Activated T-helper 9 cell treated with anti-CD3 and anti-CD28 coated beads, Interleukin-2, amount 50 U/mL, for 16 hours (primary cell): ENCODE measurements at regions not wholly inside any gene's neighbourhood (a gene's known extent, or its start where the extent isn't known, plus 50 kb on each side); places are given as distances from the start of the nearest gene placed in this dataset.
"Not testable (repeated sequence)": the region's sequence is repeated elsewhere in the genome, so short reads cannot be mapped to it uniquely, and the experiment has no call there.

ENCODE experiments used
- DNase-seq: peaks from one replicate; pipeline ENCODE4 v3.0.0-alpha.2; 2020; ENCODE audit warnings: low read depth

DNA sequence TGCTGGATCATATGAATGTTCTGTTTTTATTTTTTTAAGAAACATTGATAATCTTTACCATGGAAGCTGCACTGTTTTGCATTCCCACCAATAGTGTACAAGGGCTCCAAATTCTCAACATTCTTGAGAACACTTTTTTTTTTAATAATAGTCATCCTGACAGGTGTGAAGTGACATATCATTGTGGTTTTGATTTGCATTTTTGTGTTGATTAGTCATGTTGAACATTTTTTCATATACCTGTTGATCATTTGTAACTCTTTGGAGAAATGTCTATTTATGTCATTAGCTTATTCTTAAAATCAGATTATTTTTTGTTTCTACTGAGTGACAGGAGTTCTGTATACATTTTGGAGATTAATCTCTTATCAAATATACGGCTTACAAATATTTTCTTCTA lies 408.5 kb downstream of the GLUD2 start:
- no peak for DNase-seq

GRCh38 chrX:121456315-121456714 lies 408.9 kb downstream of the GLUD2 start:
- DNase-seq: no peak

DNA sequence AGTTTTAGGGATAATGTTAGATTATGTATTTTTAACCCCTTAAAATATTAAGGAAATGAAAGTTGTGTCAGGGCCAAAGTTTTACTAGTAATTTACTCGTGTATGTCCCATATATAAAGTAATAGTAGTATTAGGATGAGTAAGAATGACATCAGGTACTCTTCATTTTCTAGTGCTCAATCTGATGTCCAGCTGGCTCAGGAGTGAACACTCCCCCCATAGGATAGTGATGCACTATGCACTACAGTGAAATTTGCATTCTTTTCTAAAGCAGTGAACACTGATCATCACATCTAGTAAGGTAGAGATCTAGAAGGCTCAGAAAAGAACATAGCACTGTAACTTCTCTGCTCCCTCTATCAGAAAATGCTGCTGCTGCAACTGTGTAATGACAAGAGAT lies 409.7 kb downstream of the GLUD2 start:
- no peak for DNase-seq

DNA sequence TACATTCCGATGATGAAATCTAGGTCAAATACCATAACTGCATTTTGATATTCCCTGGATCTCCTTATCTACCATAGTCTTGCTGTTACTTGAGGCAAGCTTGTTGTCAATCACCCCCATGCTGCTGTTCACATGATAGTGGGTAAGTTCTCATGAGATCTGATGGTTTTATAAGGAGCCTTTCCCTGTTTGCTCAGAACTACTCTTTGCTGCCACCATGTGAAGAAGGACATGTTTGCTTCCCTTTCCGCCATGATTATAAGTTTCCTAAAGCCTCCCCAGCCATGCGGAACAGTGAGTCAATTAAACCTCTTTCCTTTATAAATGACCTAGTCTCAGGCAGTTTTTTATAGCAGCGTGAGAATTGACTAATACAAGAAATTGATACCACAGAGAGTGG lies 432.0 kb downstream of the GLUD2 start:
- DNase-seq: no peak

GRCh38 chrX:121496966-121497365 lies 449.6 kb downstream of the GLUD2 start:
- DNase-seq: no peak

DNA sequence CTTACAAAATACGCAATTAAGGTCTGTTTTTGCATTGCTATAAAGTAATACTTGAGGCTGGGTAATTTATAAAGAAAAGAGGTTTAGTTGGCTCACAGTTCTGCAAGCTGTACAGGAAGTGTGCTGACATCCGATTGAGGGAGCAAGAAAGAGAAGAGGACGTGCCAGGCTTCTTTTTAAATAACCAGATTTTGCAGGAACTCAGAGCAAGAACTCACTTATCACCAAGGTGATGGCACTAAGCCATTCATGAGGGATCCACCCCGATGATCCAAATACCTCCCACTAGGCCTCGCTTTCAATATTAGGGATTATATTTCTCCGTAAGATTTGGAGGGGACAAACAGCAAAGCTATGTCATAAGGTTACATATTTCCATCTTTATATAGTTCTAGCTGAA lies 456.7 kb downstream of the GLUD2 start:
- DNase-seq: no peak

- no peak for DNase-seq
These were observed 498.9 kb downstream of the GLUD2 start for GRCh38 chrX:121546317-121546716.

DNA sequence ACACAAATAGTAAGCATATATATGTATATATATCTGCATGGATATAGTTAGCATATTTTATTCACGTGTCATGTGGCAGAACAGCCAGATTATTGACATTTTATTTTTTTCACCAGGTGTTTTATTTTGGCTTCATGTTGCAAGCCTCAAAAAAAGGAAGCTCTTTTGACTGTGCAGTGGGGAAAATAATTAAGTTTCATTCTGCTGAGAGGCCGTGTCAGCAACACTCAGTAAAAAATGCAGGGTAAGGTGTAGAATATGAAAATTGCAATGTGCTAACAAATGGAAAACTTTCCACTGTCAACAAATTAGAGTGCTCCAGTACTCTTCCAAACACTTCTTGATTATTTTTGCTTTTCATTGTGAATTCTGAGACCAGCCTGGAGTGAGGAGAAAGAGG lies 511.5 kb downstream of the GLUD2 start:
- no peak for DNase-seq

DNA sequence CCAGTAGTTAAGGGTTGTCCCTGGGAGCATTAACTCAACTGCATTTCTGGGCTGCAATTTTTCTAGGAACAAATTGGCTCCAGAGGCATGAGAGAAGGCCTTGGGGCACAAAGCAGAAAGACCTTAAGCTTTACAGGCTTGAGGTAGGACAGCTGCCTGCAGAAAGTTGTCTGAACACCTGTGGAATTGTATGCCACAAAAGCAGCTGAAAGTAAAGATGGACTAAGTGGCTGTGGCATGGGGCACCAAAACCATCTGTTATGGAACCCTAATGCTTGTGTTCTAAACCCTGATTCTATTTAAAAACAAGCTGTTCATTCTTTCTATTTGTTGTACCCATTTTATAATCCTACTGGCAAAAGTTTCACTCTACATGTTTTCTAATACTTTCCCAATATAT lies 515.2 kb downstream of the GLUD2 start:
- DNase-seq: no peak

GRCh38 chrX:121569609-121570008 lies 522.2 kb downstream of the GLUD2 start:
- no peak for DNase-seq

- no peak for DNase-seq
These were observed 522.8 kb downstream of the GLUD2 start for GRCh38 chrX:121570072-121570841.

DNA sequence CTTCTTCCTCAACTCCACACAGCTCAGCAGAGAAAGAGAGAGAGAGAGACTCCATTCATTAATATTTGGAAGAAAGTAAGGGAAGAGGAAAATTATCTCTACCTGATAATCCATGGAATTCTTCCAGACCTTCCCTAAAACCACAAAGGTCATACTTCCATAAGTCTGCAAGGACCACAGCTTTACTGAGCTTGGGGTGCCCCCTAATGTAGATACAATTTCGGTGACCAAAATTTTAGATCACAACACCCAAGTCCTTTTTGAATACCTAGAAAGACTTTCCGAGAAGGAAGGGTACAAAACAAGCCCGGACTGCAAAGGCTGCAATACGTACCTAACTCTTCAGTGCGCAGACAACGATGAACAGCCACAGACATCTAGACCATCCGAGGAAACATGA lies 523.9 kb downstream of the GLUD2 start:
- DNase-seq: no peak

DNA sequence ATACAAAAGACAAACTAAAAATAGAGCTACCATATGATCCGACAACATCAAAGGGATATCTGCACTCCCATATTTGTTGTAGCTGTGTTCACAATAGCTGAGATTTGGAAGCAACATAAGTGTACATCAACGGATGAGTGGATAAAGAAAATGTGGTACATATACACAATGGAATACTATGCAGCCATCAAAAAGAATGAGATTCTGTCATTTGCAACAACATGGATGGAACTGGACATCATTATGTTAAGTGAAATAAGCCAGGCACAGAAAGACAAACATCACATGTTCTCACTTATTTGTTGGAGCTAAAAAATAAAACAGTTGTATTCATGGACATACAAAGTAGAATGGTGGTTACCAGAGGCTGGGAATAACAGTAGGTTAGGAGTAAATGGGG lies 527.0 kb downstream of the GLUD2 start:
- not testable (repeated sequence) for DNase-seq

GRCh38 chrX:121579016-121579760 lies 531.8 kb downstream of the GLUD2 start:
- DNase-seq: no peak

DNA sequence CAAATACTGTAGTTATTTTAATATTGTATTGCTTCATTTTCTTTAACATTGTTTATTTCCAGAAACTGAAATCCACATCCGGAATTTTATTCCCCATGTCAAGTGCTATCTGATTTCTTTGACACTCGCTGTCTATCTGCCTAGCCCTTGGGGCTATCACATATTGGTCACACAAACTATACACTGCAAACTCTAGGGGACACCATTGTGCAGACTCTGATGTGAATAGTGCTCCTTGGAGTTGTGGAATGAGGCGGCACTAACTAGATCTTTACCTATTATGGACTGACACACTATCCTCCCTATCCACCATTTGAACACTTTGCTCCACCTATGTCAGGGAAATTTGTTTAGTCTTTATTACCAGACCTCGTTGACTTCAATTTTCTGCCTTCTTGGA lies 534.5 kb downstream of the GLUD2 start:
- no peak for DNase-seq

- no peak for DNase-seq
These were observed 538.2 kb downstream of the GLUD2 start for GRCh38 chrX:121585626-121586025.

DNA sequence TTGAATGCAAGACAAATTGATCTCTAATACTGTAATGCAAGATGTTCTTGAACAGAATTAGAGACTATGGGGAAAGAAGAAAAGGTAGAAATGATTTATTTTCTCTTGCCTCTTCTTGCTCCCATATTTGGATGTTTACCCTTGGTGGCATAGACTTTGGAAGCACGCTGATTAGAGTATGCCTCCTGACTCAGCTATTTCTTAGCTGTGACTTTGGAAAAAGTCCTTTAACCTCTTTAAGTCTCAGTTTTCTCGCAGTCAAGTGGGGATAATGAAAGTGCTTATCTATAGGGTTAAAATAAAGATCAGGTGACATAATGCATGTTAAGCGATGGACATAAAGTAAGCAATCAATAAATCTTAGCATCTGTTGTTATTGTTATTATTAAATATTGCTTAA lies 545.5 kb downstream of the GLUD2 start:
- DNase-seq: no peak

- no peak for DNase-seq
These were observed 550.9 kb downstream of the GLUD2 start for GRCh38 chrX:121598356-121598755.

DNA sequence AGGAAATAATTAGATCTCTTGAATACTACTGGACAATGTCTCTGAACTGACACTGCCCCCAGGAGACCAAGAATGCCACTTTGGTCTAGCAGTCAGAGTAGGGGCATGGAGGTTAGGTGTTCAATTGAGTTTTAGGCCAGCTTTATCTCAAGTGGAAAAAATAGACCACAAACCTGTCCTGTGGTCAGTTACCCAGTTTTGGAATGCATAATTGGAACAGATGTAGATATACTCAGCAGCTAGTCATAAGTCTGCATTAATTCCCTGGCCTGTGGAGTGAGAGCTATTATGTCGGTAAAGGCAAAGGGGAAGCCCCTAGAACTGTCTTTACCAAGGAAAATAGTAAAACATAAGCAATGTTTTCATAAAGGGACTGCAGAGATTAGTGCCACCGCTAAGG lies 587.7 kb downstream of the GLUD2 start:
- DNase-seq: no peak

DNA sequence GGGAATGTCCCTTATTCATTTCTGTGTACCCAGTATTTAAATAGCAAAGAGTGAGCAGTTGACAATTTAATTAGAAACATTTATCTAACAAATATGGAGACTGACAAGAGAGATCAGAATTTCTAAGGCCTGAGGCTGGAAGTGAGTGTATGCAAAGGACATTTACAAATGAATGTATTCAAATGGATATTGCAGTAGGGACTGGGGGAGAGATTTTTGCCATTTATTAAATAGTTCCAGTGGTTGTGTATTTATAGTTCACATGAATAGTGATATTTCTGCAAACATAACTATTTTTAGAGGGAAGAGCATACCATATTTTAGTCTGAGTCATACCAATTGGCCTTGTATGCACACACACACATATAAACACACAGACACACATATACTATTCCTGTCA lies 592.4 kb downstream of the GLUD2 start:
- DNase-seq: no peak

DNA sequence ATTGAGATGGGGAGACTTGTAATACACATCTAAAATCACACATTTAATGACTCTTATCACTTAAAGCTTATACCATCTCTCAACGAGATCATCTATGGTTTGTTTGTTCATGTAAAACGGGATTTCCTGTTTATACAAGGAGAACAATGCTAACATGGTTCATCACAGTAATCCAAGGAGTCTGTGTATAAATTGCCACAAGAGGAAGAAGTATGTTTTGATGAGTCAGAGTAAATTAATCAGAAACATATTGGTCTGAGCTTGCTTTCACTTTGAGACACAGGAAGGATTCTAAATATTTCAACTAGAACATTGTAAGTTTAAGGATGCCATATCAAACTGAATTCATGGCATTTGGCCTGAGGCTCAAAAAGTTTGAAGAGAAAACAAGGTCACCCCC lies 594.1 kb downstream of the GLUD2 start:
- no peak for DNase-seq

- DNase-seq: no peak
These were observed 595.0 kb downstream of the GLUD2 start for GRCh38 chrX:121642415-121642814.

- DNase-seq: no peak
These were observed 602.0 kb downstream of the GLUD2 start for GRCh38 chrX:121649417-121649816.

GRCh38 chrX:121655276-121655675 lies 607.9 kb downstream of the GLUD2 start:
- DNase-seq: no peak
